PC-9 (cell line): ENCODE measurements at regions not wholly inside any gene's neighbourhood (a gene's known extent, or its start where the extent isn't known, plus 50 kb on each side); places are given as distances from the start of the nearest gene placed in this dataset.

Experiments used
- BruUV-seq: library from RNA; stranded (reverse); fragments of 400-500 nt; replicated peaks from 2 replicates; lab custom pipeline; 2021; lab: Mats Ljungman, UMichigan
- CTCF ChIA-PET: fragments of 300-600 bp; sonication (Branson Sonifier 250); formaldehyde crosslinking; loops from one replicate; lab custom pipeline; 2022; ENCODE audit warnings: antibody characterized with exemption; lab: Charles Lee
- POLR2A ChIA-PET: fragments of 300-600 bp; sonication (Branson Sonifier 250); formaldehyde crosslinking; loops from one replicate; lab custom pipeline; 2022; ENCODE audit warnings: antibody characterized with exemption; ENCODE audit not compliant: unreplicated experiment; lab: Charles Lee
- DNase-seq, 2 experiments: peaks; one replicate each; pipeline versions ENCODE4 v3.0.0 to v3.0.0-alpha.2; 2015 to 2022; ENCODE audit warnings: mixed read lengths in 1 of 2
- H2AFZ ChIP-seq: fragments of 200-600 bp; sonication (generic); 2 replicates; pipeline ENCODE4 v1.8.1; 2017; ENCODE audit warnings: antibody characterized with exemption
- H3F3A ChIP-seq: fragments of 200-600 bp; sonication (generic); 2 replicates; pipeline ENCODE4 v1.8.1; 2017; ENCODE audit warnings: antibody characterized with exemption, mild to moderate bottlenecking, low read depth; ENCODE audit not compliant: insufficient read depth
- H3K27ac ChIP-seq: fragments of 200-600 bp; sonication (generic); 2 replicates; pipeline ENCODE4 v1.6.1; 2016; ENCODE audit warnings: mixed run types
- H3K27me3 ChIP-seq: fragments of 200-600 bp; sonication (generic); 2 replicates; pipeline ENCODE4 v1.6.1; 2016; ENCODE audit warnings: low read depth, mixed run types; ENCODE audit not compliant: insufficient read depth
- H3K36me3 ChIP-seq: fragments of 200-600 bp; sonication (generic); 2 replicates; pipeline ENCODE4 v1.6.1; 2016; ENCODE audit warnings: low read depth, mixed run types
- H3K4me1 ChIP-seq: fragments of 200-600 bp; sonication (generic); replicated peaks from 2 replicates; pipeline ENCODE4 v1.6.1; 2016; ENCODE audit warnings: mixed run types; ENCODE audit not compliant: insufficient read depth
- H3K4me2 ChIP-seq: fragments of 200-600 bp; sonication (generic); 2 replicates; pipeline ENCODE4 v1.6.1; 2017; ENCODE audit warnings: mixed run types
- H3K4me3 ChIP-seq: fragments of 200-600 bp; sonication (generic); 2 replicates; pipeline ENCODE4 v1.6.1; 2016; ENCODE audit warnings: mixed run types
- H3K79me2 ChIP-seq: fragments of 200-600 bp; sonication (generic); 2 replicates; pipeline ENCODE4 v1.6.1; 2017; ENCODE audit warnings: low read depth, mixed run types
- H3K9me2 ChIP-seq: fragments of 200-600 bp; sonication (generic); 2 replicates; pipeline ENCODE4 v1.8.1; 2017; ENCODE audit warnings: mild to moderate bottlenecking; ENCODE audit not compliant: insufficient read depth
- H3K9me3 ChIP-seq: fragments of 200-600 bp; sonication (generic); 2 replicates; pipeline ENCODE4 v1.8.1; 2016; ENCODE audit warnings: low read depth; ENCODE audit not compliant: insufficient read depth
- H4K20me1 ChIP-seq: fragments of 200-600 bp; sonication (generic); 2 replicates; pipeline ENCODE4 v1.8.1; 2017; ENCODE audit not compliant: insufficient read depth
- EZH2 ChIP-seq: fragments of 200-600 bp; sonication (generic); IDR thresholded peaks from 2 replicates; pipeline ENCODE4 v1.8.0; 2017; ENCODE audit warnings: antibody characterized with exemption, low read depth
- intact Hi-C: fragments of 100-400 bp; cut with micrococcal nuclease; formaldehyde crosslinking; loops from one replicate; pipeline ENCODE4 v1.10.0; 2022; ENCODE audit not compliant: unreplicated experiment
- TF ChIP-seq, protein P1 (sequence below): fragments of 200-600 bp; sonication (generic); conservative IDR thresholded peaks from 2 replicates; pipeline ENCODE4 v1.6.1; 2017; ENCODE audit warnings: mixed run types, antibody characterized with exemption, mild to moderate bottlenecking, moderate library complexity

DNA sequence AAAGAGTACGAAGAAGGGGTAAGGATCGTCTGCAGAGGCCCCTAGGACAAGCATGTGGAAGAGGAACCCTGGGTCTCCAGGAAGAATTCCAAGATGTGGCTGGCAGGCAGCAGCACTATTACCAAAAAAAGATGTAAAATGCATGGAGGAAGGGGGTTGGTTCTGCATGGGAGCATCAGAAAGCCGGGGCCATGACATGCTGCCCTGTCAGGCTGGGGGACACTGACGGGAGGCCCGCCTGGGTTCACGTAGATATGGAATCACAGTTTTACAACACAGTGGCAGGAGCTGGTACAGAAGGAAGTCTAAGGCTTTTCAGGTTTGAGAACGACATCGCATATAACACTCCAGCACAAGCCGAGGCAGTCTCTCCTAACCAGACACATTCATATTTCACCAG lies 150.0 kb upstream of the GSC start:
- intact Hi-C loops = no loop called here
- ChIA-PET POLR2A (no interaction called here), CTCF (no interaction called here)
- Histone ChIP-seq H3F3A (no peaks in the 10 kb centered on the region), H4K20me1 (no peaks in the 10 kb centered on the region), H2AFZ (no peak overlapping the region), H3K79me2 (no peaks in the 10 kb centered on the region), H3K4me2 (no peak overlapping the region), H3K4me1 (no peaks in the 10 kb centered on the region), H3K27ac (no peak overlapping the region), H3K27me3 (peaks cover 27% of the 10 kb centered on the region; the same call in 1 of the 2 replicates), H3K9me3 (no peaks in the 10 kb centered on the region), H3K9me2 (no peaks in the 10 kb centered on the region), H3K4me3 (no peak overlapping the region), H3K36me3 (no peaks in the 10 kb centered on the region)
- no peak for DNase-seq
- BruUV-seq = no TSS peak
- no peak for TF ChIP-seq EZH2
- TF ChIP-seq, protein P1, sequence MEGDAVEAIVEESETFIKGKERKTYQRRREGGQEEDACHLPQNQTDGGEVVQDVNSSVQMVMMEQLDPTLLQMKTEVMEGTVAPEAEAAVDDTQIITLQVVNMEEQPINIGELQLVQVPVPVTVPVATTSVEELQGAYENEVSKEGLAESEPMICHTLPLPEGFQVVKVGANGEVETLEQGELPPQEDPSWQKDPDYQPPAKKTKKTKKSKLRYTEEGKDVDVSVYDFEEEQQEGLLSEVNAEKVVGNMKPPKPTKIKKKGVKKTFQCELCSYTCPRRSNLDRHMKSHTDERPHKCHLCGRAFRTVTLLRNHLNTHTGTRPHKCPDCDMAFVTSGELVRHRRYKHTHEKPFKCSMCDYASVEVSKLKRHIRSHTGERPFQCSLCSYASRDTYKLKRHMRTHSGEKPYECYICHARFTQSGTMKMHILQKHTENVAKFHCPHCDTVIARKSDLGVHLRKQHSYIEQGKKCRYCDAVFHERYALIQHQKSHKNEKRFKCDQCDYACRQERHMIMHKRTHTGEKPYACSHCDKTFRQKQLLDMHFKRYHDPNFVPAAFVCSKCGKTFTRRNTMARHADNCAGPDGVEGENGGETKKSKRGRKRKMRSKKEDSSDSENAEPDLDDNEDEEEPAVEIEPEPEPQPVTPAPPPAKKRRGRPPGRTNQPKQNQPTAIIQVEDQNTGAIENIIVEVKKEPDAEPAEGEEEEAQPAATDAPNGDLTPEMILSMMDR = no peak

DNA sequence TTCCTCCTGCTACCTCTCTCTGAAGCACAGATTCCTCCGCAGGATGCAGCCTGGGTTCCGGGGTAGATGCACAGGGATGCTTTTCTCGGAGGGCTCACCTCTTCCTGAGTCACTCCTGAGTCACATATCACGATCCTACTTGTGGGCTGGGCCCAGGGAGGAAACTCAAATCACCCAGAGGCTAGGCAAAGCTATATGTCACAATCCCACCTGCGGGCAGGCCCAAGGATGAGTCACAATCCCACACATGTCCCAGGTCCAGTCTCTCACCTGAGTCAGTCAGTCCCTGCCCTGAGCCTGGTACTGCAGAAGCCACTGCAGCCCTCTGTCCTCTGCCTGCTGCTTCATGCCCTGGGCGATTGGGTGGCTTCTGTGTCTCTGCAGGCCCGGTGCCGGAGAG lies 149.0 kb upstream of the GSC start:
- Histone ChIP-seq H3F3A (no peaks in the 10 kb centered on the region), H3K27ac (no peak overlapping the region), H3K9me3 (no peaks in the 10 kb centered on the region), H3K36me3 (no peaks in the 10 kb centered on the region), H3K79me2 (no peaks in the 10 kb centered on the region), H3K9me2 (no peaks in the 10 kb centered on the region), H3K4me3 (no peak overlapping the region), H2AFZ (no peak overlapping the region), H3K27me3 (peaks cover 24% of the 10 kb centered on the region; the same call in 1 of the 2 replicates), H4K20me1 (no peaks in the 10 kb centered on the region), H3K4me2 (no peak overlapping the region), H3K4me1 (no peaks in the 10 kb centered on the region)
- DNase-seq = no peak
- TF ChIP-seq, protein P1 = no peak
- no peak for TF ChIP-seq EZH2
- POLR2A ChIA-PET = no interaction called here
- intact Hi-C loops = no loop called here
- BruUV-seq = no TSS peak
- CTCF ChIA-PET = no interaction called here

DNA sequence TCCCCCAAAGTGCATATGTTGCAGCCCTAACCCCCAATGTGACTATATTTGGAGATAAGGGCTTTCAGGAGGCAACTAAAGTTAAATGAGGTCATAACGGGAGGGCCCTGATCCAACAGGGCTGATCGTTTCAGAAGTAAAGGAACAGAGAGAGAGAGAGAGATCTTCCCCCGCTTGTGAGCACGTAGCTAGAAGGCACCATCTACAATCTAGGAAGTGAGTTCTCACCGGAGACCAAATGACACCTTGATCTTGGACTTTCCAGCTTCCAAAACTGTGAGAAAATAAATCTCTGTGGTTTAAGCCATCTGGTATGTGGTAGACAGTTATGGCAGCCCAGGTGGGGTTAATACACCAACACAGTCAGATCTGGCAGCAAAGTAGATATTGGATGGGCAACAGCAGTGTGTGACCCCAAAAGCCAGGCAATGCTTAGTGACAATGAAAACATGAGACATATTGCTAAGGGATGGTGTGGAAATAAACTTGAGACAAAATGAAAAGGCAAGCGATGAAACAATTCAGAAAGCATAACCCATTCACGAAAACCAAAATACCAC lies 147.2 kb upstream of the GSC start:
- intact Hi-C loops = no loop called here
- POLR2A ChIA-PET = no interaction called here

More for the DNA sequence above, 147.2 kb upstream of the GSC start:
- H3K79me2 ChIP-seq = no peaks in the 10 kb centered on the region
- no peaks in the 10 kb centered on the region for H3K9me3 ChIP-seq
- no peak overlapping the region for H2AFZ ChIP-seq
- no peaks in the 10 kb centered on the region for H3F3A ChIP-seq
- no TSS peak for BruUV-seq
- H3K36me3 ChIP-seq = no peaks in the 10 kb centered on the region
- no peak for DNase-seq
- no peaks in the 10 kb centered on the region for H4K20me1 ChIP-seq
- H3K9me2 ChIP-seq = no peaks in the 10 kb centered on the region
- CTCF ChIA-PET = no interaction called here
- no peak overlapping the region for H3K4me3 ChIP-seq
- H3K4me1 ChIP-seq = no peaks in the 10 kb centered on the region
- TF ChIP-seq, protein P1 = no peak
- TF ChIP-seq EZH2 = no peak
- peaks cover 20% of the 10 kb centered on the region; the same call in 1 of the 2 replicates for H3K27me3 ChIP-seq
- no peak overlapping the region for H3K27ac ChIP-seq
- no peak overlapping the region for H3K4me2 ChIP-seq
